Astrocyte (in vitro differentiated cells and primary cell): ENCODE measurements at regions not wholly inside any gene's neighbourhood (a gene's known extent, or its start where the extent isn't known, plus 50 kb on each side); places are given as distances from the start of the nearest gene placed in this dataset.

Experiments
- DNase-seq: peaks from one replicate; pipeline ENCODE4 v3.0.0-alpha.2; 2010; ENCODE audit warnings: low read depth
- FAIRE-seq: peaks from 2 replicates; lab custom pipeline; 2011; peaks lifted over from hg19 to GRCh38; lab: Jason Lieb, UNC
- H2AFZ ChIP-seq: 2 replicates; pipeline ENCODE4 v1.6.0; 2012; ENCODE audit warnings: low read depth, low read length, inconsistent platforms
- H3K27ac ChIP-seq: 2 replicates; pipeline ENCODE4 v1.5.1; 2011; ENCODE audit warnings: low read depth, low read length, inconsistent platforms
- H3K27me3 ChIP-seq: 2 replicates; pipeline ENCODE4 v1.6.0; 2011; ENCODE audit warnings: low read length, inconsistent platforms; ENCODE audit not compliant: insufficient read depth
- H3K36me3 ChIP-seq: 2 replicates; pipeline ENCODE4 v1.5.1; 2011; ENCODE audit warnings: low read length, inconsistent platforms; ENCODE audit not compliant: insufficient read depth
- H3K4me1 ChIP-seq: 2 replicates; pipeline ENCODE4 v1.5.1; 2011; ENCODE audit warnings: low read length, inconsistent platforms; ENCODE audit not compliant: insufficient read depth
- H3K4me2 ChIP-seq: 2 replicates; pipeline ENCODE4 v1.6.0; 2012; ENCODE audit warnings: low read length, inconsistent platforms
- H3K4me3 ChIP-seq: 2 replicates; pipeline ENCODE4 v1.5.1; 2011; ENCODE audit warnings: low read depth, mild to moderate bottlenecking, low read length, inconsistent platforms; ENCODE audit not compliant: insufficient read depth
- H3K79me2 ChIP-seq: 2 replicates; pipeline ENCODE4 v1.6.0; 2012; ENCODE audit warnings: mild to moderate bottlenecking, low read length, inconsistent platforms; ENCODE audit not compliant: insufficient read depth
- H3K9ac ChIP-seq: 2 replicates; pipeline ENCODE4 v1.6.0; 2012; ENCODE audit warnings: mild to moderate bottlenecking, low read length, inconsistent platforms
- H3K9me3 ChIP-seq: 2 replicates; pipeline ENCODE4 v1.5.1; 2012; ENCODE audit warnings: low read depth, mild to moderate bottlenecking, low read length, inconsistent platforms; ENCODE audit not compliant: insufficient read depth
- H4K20me1 ChIP-seq: 2 replicates; pipeline ENCODE4 v1.6.0; 2012; ENCODE audit warnings: low read length, inconsistent platforms; ENCODE audit not compliant: insufficient read depth
- H3K27ac Mint-ChIP-seq: one replicate; pipeline ENCODE4 v1.8.0; 2021; ENCODE audit warnings: mild to moderate bottlenecking, mixed read lengths; ENCODE audit not compliant: unreplicated experiment
- H3K27me3 Mint-ChIP-seq: one replicate; pipeline ENCODE4 v1.8.0; 2021; ENCODE audit warnings: low read depth, mixed read lengths; ENCODE audit not compliant: unreplicated experiment
- H3K36me3 Mint-ChIP-seq: one replicate; pipeline ENCODE4 v1.8.0; 2021; ENCODE audit warnings: low read depth, mixed read lengths; ENCODE audit not compliant: unreplicated experiment
- H3K4me1 Mint-ChIP-seq: one replicate; pipeline ENCODE4 v1.8.0; 2021; ENCODE audit warnings: low read depth, mixed read lengths; ENCODE audit not compliant: unreplicated experiment
- H3K4me3 Mint-ChIP-seq: one replicate; pipeline ENCODE4 v1.8.0; 2021; ENCODE audit warnings: mild to moderate bottlenecking, moderate library complexity, mixed read lengths; ENCODE audit not compliant: unreplicated experiment
- H3K9me3 Mint-ChIP-seq: one replicate; pipeline ENCODE4 v1.8.0; 2021; ENCODE audit warnings: mild to moderate bottlenecking, mixed read lengths; ENCODE audit not compliant: unreplicated experiment
- CTCF ChIP-seq: IDR thresholded peaks from 2 replicates; pipeline ENCODE4 v1.5.1; 2011; ENCODE audit warnings: low read depth, mild to moderate bottlenecking, inconsistent platforms, low read length, moderate library complexity; ENCODE audit not compliant: insufficient read depth
- EZH2 ChIP-seq: IDR thresholded peaks from 2 replicates; pipeline ENCODE4 v1.6.1; 2012; ENCODE audit warnings: mild to moderate bottlenecking, low read length, inconsistent platforms; ENCODE audit not compliant: insufficient read depth

GRCh38 chr1:82162486-82163420 is 362.0 kb downstream of the ADGRL2 start:
- Mint-ChIP-seq H3K27me3 (no peaks in the 10 kb centered on the region), H3K4me1 (no peaks in the 10 kb centered on the region), H3K27ac (peak overlapping the region; percentile 22), H3K4me3 (no peak overlapping the region), H3K36me3 (no peaks in the 10 kb centered on the region), H3K9me3 (no peaks in the 10 kb centered on the region)
- Histone ChIP-seq H3K4me1 (no peaks in the 10 kb centered on the region), H3K79me2 (no peaks in the 10 kb centered on the region), H3K27ac (no peak overlapping the region), H3K4me3 (no peak overlapping the region), H2AFZ (no peak overlapping the region), H3K9ac (no peak overlapping the region), H3K9me3 (no peaks in the 10 kb centered on the region), H3K27me3 (no peaks in the 10 kb centered on the region), H4K20me1 (no peaks in the 10 kb centered on the region), H3K36me3 (no peaks in the 10 kb centered on the region), H3K4me2 (no peak overlapping the region)
- TF ChIP-seq EZH2 (no peak), CTCF (no peak)
- DNase-seq (peak; percentile 44), FAIRE-seq (no peak)

DNA sequence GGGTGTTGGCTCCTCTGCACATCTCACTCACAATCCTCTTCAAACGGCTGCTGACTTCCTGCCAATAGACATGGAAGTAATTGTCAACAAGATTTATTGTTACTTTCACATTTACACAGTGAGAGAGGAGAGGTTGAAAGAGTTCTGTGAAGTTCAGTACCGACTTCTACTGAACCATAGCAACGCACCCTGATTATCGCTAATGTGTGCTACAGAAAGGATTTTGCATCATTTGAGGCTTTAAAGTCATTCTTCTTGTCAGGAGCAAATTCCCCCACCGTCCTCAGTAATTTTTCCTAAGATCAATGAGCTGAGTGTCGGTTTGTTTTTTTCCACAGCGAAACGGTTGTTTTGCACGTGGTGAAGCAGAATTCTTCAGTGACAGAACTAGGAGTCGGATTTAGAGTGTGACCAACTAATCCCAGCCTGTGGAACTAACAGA is 361.0 kb downstream of the ADGRL2 start:
- no peaks in the 10 kb centered on the region for H3K27me3 Mint-ChIP-seq
- no peaks in the 10 kb centered on the region for H3K9me3 ChIP-seq
- H3K27ac Mint-ChIP-seq: no peak overlapping the region
- no peak for TF ChIP-seq EZH2
- no peak for TF ChIP-seq CTCF
- DNase-seq (peak; percentile 56), FAIRE-seq (no peak)
- H4K20me1 ChIP-seq: no peaks in the 10 kb centered on the region
- H3K27me3 ChIP-seq: no peaks in the 10 kb centered on the region
- no peaks in the 10 kb centered on the region for H3K4me1 ChIP-seq
- H3K9me3 Mint-ChIP-seq: no peaks in the 10 kb centered on the region
- H3K4me3 ChIP-seq: peak overlapping the region; percentile 22
- no peaks in the 10 kb centered on the region for H3K79me2 ChIP-seq
- no peak overlapping the region for H3K9ac ChIP-seq
- H3K27ac ChIP-seq: no peak overlapping the region
- peak overlapping the region; percentile 51 for H2AFZ ChIP-seq
- H3K4me3 Mint-ChIP-seq: no peak overlapping the region
- H3K36me3 Mint-ChIP-seq: no peaks in the 10 kb centered on the region
- no peaks in the 10 kb centered on the region for H3K4me1 Mint-ChIP-seq
- H3K36me3 ChIP-seq: no peaks in the 10 kb centered on the region
- H3K4me2 ChIP-seq: peak overlapping the region; percentile 74

DNA sequence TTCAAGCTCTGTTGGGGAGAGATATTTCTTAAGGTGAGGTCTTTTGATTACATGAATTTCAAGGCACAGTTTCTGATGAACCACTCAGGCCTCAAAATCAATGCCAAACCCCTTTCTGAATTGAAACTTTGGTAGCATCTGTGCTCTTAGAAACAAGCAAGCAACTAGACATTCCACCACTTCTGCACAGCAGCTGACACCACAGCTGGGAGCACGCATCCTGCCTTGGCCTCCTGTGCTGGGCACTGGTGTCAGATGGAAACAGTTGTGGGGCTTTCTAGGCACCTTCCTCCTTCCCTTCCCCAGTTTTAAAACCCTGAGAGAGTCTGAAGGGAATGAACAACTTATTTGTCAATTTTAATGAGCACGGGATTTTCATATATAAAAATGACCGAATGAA is 360.2 kb downstream of the ADGRL2 start:
- no peak overlapping the region for H3K27ac ChIP-seq
- H3K36me3 Mint-ChIP-seq: no peaks in the 10 kb centered on the region
- no peak overlapping the region for H3K4me2 ChIP-seq
- no peak overlapping the region for H3K9ac ChIP-seq
- H3K27me3 ChIP-seq: no peaks in the 10 kb centered on the region
- no peaks in the 10 kb centered on the region for H3K4me1 Mint-ChIP-seq
- peaks cover 4% of the 10 kb centered on the region for H3K9me3 Mint-ChIP-seq
- H3K36me3 ChIP-seq: no peaks in the 10 kb centered on the region
- FAIRE-seq (no peak), DNase-seq (no peak)
- no peaks in the 10 kb centered on the region for H3K4me1 ChIP-seq
- H3K4me3 Mint-ChIP-seq: no peak overlapping the region
- H3K4me3 ChIP-seq: no peak overlapping the region
- H3K27ac Mint-ChIP-seq: no peak overlapping the region
- no peaks in the 10 kb centered on the region for H3K9me3 ChIP-seq
- TF ChIP-seq EZH2 (no peak), CTCF (no peak)
- H3K27me3 Mint-ChIP-seq: peaks cover 3% of the 10 kb centered on the region
- no peaks in the 10 kb centered on the region for H4K20me1 ChIP-seq
- H3K79me2 ChIP-seq: no peaks in the 10 kb centered on the region
- H2AFZ ChIP-seq: no peak overlapping the region
